Effector memory CD8-positive, alpha-beta T cell (primary cell): ENCODE measurements at regions not wholly inside any gene's neighbourhood (a gene's known extent, or its start where the extent isn't known, plus 50 kb on each side); places are given as distances from the start of the nearest gene placed in this dataset.

Experiments used
- ATAC-seq: fragments of 150-1000 bp; cut with Tn5 transposase; replicated peaks from 2 replicates; pipeline ENCODE4 v1.10.0; 2021; ENCODE audit warnings: mild to moderate bottlenecking, moderate library complexity
- DNase-seq, 3 experiments: peaks; one replicate each; pipeline ENCODE4 v3.0.0; 2021
- H3K27ac Mint-ChIP-seq, 2 donors: one replicate each; pipeline ENCODE4 v1.8.0; 2022; ENCODE audit warnings: mild to moderate bottlenecking in 2 of 2, mixed read lengths in 2 of 2, moderate library complexity in 2 of 2
- H3K27me3 Mint-ChIP-seq, 2 donors: one replicate each; pipeline ENCODE4 v1.8.0; 2022; ENCODE audit warnings: mixed read lengths in 2 of 2
- H3K36me3 Mint-ChIP-seq: one replicate; pipeline ENCODE4 v1.8.0; 2022; ENCODE audit warnings: mild to moderate bottlenecking, moderate library complexity, mixed read lengths; ENCODE audit not compliant: insufficient read depth
- H3K4me1 Mint-ChIP-seq, 2 donors: one replicate each; pipeline ENCODE4 v1.8.0; 2022; ENCODE audit warnings: low read depth in 2 of 2, mixed read lengths in 2 of 2
- H3K4me3 Mint-ChIP-seq, 2 donors: one replicate each; pipeline ENCODE4 v1.8.0; 2022; ENCODE audit warnings: mild to moderate bottlenecking in 2 of 2, mixed read lengths in 2 of 2, moderate library complexity in 2 of 2
- H3K9me3 Mint-ChIP-seq, 2 donors: one replicate each; pipeline ENCODE4 v1.8.0; 2022; ENCODE audit warnings: mixed read lengths in 2 of 2

DNA sequence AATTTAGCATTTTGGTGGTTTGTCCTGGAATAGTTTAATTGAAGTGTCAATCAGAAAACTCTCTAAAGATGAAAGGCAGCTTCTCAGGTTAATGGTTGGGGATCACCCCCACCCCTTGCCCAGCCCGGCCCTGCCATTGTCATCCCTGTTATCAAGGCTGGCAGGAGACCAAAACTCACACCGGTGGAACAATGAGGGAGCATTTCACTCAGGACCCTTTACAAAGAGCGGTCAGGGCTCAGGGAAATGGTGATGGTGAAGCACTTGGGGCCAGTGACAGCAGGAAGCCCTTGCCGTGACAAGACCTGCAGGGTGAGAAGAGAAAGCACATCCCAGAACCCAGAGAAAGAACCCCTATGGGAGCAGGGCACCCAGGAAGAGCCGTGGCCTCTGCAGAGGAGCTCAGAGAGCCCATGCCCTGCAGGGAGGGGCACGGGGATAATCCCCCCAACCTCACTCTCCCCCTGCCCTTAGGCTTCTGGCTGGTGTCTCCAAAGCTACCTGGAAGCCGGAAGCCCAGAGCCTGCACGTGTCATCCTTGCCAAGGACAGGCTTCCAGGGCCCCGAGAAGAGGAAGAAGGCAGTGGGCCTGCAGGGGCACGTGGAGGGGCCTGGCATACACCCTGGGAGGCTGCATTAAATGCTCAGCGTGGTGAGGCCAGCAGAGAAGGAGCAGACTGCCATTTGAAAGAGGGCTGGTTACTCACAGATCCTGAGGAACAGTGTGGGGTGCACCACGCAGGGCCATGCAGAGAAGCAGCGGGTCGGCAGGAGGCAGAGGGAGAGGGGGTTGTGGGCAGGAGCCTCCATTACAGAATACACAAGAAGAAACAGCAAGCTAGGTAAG, 80.6 kb upstream of the PRR20G start:
- no peak overlapping the region for H3K27ac Mint-ChIP-seq
- no peak overlapping the region for H3K4me3 Mint-ChIP-seq
- H3K9me3 Mint-ChIP-seq = no peaks in the 10 kb centered on the region
- peaks cover 0 to 4% of the 10 kb centered on the region in 2 donors for H3K4me1 Mint-ChIP-seq
- ATAC-seq (no peak), DNase-seq (no peak)
- H3K36me3 Mint-ChIP-seq = no peaks in the 10 kb centered on the region
- H3K27me3 Mint-ChIP-seq = peaks cover 36 to 73% of the 10 kb centered on the region in 2 donors

DNA sequence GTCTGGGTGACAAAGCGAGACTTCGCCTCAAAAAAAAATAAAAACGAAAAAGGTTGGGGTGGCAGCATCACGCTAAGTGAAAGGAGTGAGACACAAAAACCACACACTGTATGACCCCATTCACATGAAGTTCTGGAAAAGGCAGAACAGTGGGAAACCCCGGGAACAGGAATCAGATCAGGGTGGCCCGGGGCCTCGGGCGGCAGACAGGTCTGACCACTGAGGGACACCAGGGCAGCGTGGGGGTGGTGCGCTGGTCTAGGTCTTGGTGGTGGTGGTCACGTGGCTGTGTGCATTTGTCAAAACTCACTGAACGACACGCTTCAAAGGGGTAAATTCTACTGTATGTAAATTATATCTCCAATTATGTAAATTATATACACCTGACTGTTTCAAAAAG, 79.7 kb upstream of the PRR20G start:
- Mint-ChIP-seq H3K27me3 (peaks cover 38 to 81% of the 10 kb centered on the region in 2 donors), H3K4me3 (no peak overlapping the region), H3K9me3 (no peaks in the 10 kb centered on the region), H3K4me1 (peaks cover 0 to 3% of the 10 kb centered on the region in 2 donors), H3K27ac (no peak overlapping the region), H3K36me3 (no peaks in the 10 kb centered on the region)
- ATAC-seq (no peak), DNase-seq (no peak)

- H3K36me3 Mint-ChIP-seq = no peaks in the 10 kb centered on the region
- H3K9me3 Mint-ChIP-seq = no peaks in the 10 kb centered on the region
- peaks cover 0 to 2% of the 10 kb centered on the region in 2 donors for H3K4me1 Mint-ChIP-seq
- H3K27ac Mint-ChIP-seq = no peak overlapping the region
- peaks cover 38 to 77% of the 10 kb centered on the region in 2 donors for H3K27me3 Mint-ChIP-seq
- ATAC-seq (no peak), DNase-seq (no peak)
- H3K4me3 Mint-ChIP-seq = no peak overlapping the region
Observed at GRCh38 chr3:127366383-127366782, 78.5 kb upstream of the PRR20G start.

DNA sequence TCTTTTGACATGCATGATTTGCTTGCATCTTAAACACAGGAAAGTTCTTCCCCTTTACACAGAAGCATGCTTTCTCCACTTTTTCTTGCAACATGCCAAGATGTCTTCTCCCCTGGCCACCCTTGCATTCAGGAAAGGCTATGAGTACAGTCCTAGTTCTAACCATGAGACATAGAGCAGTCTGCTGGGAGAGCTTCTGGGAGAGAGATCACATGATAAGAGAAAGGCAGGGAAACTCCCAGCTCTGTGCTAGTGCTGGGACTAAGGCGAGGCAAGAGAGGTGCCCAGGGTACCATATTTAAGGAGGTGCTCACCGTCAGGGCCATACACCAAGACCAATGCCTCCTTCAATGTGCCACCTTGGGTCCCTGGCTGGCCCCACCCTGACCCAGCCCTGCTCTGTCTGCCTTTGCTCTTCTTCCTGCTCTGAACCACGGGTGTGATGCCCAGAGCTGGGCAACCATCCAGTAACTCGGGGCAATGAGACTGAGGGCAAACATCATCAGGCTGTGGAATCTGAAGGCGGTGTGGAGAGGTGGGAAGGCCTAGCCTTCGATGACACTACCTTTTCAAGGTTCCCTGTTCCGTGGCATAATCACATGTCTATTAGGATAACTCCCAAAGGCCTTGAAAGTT, 77.4 kb upstream of the PRR20G start:
- no peak overlapping the region for H3K27ac Mint-ChIP-seq
- H3K27me3 Mint-ChIP-seq = peaks cover 36 to 72% of the 10 kb centered on the region in 2 donors
- no peaks in the 10 kb centered on the region for H3K36me3 Mint-ChIP-seq
- no peak for DNase-seq
- ATAC-seq = no peak
- no peak overlapping the region for H3K4me3 Mint-ChIP-seq
- H3K9me3 Mint-ChIP-seq = no peaks in the 10 kb centered on the region
- peaks cover 0 to 2% of the 10 kb centered on the region in 2 donors for H3K4me1 Mint-ChIP-seq

GRCh38 chr3:127363891-127364290, 76.0 kb upstream of the PRR20G start:
- Mint-ChIP-seq H3K27me3 (peaks cover 32 to 73% of the 10 kb centered on the region in 2 donors), H3K4me1 (no peaks in the 10 kb centered on the region), H3K36me3 (no peaks in the 10 kb centered on the region), H3K27ac (no peak overlapping the region), H3K9me3 (no peaks in the 10 kb centered on the region), H3K4me3 (no peak overlapping the region)
- ATAC-seq = no peak
- no peak for DNase-seq

- ATAC-seq (no peak), DNase-seq (no peak)
- H3K27ac Mint-ChIP-seq = no peak overlapping the region
- no peaks in the 10 kb centered on the region for H3K9me3 Mint-ChIP-seq
- peaks cover 31 to 74% of the 10 kb centered on the region in 2 donors for H3K27me3 Mint-ChIP-seq
- H3K4me1 Mint-ChIP-seq = no peaks in the 10 kb centered on the region
- H3K4me3 Mint-ChIP-seq = no peak overlapping the region
- no peaks in the 10 kb centered on the region for H3K36me3 Mint-ChIP-seq
Observed at GRCh38 chr3:127363171-127363570, 75.3 kb upstream of the PRR20G start.

GRCh38 chr3:127360647-127361046, 72.8 kb upstream of the PRR20G start:
- no peaks in the 10 kb centered on the region for H3K4me1 Mint-ChIP-seq
- no peaks in the 10 kb centered on the region for H3K36me3 Mint-ChIP-seq
- no peaks in the 10 kb centered on the region for H3K9me3 Mint-ChIP-seq
- no peak for DNase-seq
- H3K27me3 Mint-ChIP-seq = peaks cover 21 to 56% of the 10 kb centered on the region in 2 donors
- H3K27ac Mint-ChIP-seq = no peak overlapping the region
- ATAC-seq = no peak
- H3K4me3 Mint-ChIP-seq = no peak overlapping the region

GRCh38 chr3:127358641-127359040, 70.8 kb upstream of the PRR20G start:
- Mint-ChIP-seq H3K27ac (no peak overlapping the region), H3K36me3 (no peaks in the 10 kb centered on the region), H3K4me1 (no peaks in the 10 kb centered on the region), H3K9me3 (no peaks in the 10 kb centered on the region), H3K27me3 (peaks cover 10 to 36% of the 10 kb centered on the region in 2 donors), H3K4me3 (no peak overlapping the region)
- DNase-seq (no peak), ATAC-seq (no peak)

DNA sequence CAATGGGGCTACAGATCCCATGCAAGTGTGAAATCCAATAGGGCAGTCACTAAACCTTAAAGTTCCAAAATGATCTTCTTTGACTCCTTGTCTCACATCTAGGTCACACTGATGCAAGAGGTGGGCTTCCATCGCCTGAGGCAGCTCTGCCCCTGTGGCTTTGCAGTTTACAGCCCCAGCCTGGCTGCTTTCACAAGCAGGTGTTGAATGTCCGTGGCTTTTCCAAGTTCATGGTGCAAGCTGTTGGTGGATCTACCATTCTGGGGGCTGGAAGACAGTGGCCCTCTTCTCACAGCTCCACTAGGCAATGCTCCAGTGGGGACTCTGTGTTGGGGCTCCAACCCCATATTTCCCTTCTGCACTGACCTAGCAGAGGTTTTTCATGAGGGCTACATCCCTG, 68.5 kb upstream of the PRR20G start:
- H3K4me1 Mint-ChIP-seq = no peaks in the 10 kb centered on the region
- DNase-seq (no peak), ATAC-seq (no peak)
- no peak overlapping the region for H3K27ac Mint-ChIP-seq
- no peaks in the 10 kb centered on the region for H3K9me3 Mint-ChIP-seq
- no peak overlapping the region for H3K4me3 Mint-ChIP-seq
- peaks cover 12 to 32% of the 10 kb centered on the region in 2 donors for H3K27me3 Mint-ChIP-seq
- no peaks in the 10 kb centered on the region for H3K36me3 Mint-ChIP-seq

- ATAC-seq (no peak), DNase-seq (no peak)
- Mint-ChIP-seq H3K27me3 (peaks cover 23 to 41% of the 10 kb centered on the region in 2 donors), H3K4me3 (no peak overlapping the region), H3K36me3 (no peaks in the 10 kb centered on the region), H3K4me1 (no peaks in the 10 kb centered on the region), H3K9me3 (no peaks in the 10 kb centered on the region), H3K27ac (no peak overlapping the region)
Observed at GRCh38 chr3:127354761-127355160, 66.9 kb upstream of the PRR20G start.

GRCh38 chr3:127352612-127353011, 64.8 kb upstream of the PRR20G start:
- Mint-ChIP-seq H3K36me3 (no peaks in the 10 kb centered on the region), H3K9me3 (no peaks in the 10 kb centered on the region), H3K27me3 (peaks cover 23 to 33% of the 10 kb centered on the region in 2 donors), H3K4me1 (no peaks in the 10 kb centered on the region), H3K4me3 (no peak overlapping the region), H3K27ac (no peak overlapping the region)
- DNase-seq (no peak), ATAC-seq (no peak)

DNA sequence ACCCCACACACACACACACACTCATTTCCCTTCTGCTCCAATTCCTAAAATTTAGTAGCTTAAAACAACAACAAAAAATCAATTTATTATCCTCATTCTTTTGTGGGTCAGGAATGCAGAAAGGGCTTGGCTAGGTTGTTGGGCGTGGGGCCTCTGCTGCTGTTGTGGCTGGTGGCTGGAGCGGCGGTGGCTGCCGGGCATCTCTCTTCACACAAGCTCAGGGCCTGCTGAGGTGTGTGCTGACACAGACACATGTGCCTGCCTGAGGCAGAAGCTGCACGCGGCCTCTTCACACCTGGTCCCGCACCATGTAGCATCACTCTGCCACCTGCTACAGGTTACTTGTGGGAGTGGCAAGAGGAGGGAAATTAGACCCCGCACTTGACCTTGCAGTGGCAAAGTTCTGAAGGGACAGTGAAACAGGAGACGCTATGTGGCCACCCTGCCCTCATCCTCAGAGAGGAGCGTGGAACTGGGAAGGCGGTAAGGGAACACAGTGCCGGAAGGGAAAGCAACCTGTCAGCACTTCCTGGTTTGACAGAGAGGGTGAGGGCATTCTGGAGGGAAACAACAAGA, 64.0 kb upstream of the PRR20G start:
- Mint-ChIP-seq H3K27ac (no peak overlapping the region), H3K27me3 (peaks cover 26 to 33% of the 10 kb centered on the region in 2 donors), H3K36me3 (no peaks in the 10 kb centered on the region), H3K9me3 (peaks cover 0 to 2% of the 10 kb centered on the region in 2 donors), H3K4me3 (no peak overlapping the region), H3K4me1 (no peaks in the 10 kb centered on the region)
- no peak for ATAC-seq
- no peak for DNase-seq

DNA sequence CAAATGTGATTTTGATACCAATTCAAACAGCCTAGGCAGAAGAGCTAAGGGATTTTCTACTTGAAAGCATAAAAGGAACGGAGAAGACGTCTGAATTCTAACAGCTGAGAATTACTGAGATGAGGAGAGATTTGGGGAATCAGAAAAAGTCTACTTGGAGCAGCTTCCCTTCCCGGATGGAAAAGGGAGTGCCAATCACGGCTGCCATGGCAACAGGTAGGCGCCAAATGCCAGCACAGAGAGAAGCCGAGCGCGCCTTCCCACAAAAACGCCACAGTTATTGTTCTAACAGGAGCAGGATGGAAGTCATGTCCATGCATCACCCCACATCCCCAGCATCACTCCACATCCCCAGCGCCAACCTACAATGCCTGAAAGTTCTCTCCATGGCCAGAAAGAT, 63.5 kb upstream of the PRR20G start:
- H3K36me3 Mint-ChIP-seq = no peaks in the 10 kb centered on the region
- H3K9me3 Mint-ChIP-seq = peaks cover 0 to 4% of the 10 kb centered on the region in 2 donors
- ATAC-seq (no peak), DNase-seq (no peak)
- H3K4me3 Mint-ChIP-seq = no peak overlapping the region
- H3K27ac Mint-ChIP-seq = no peak overlapping the region
- H3K4me1 Mint-ChIP-seq = no peaks in the 10 kb centered on the region
- H3K27me3 Mint-ChIP-seq = peaks cover 30 to 35% of the 10 kb centered on the region in 2 donors
